Gastroesophageal sphincter (tissue), 3 donors: ENCODE measurements at regions not wholly inside any gene's neighbourhood (a gene's known extent, or its start where the extent isn't known, plus 50 kb on each side); places are given as distances from the start of the nearest gene placed in this dataset.

Experiments used
- CTCF ChIP-seq, 4 experiments: fragments of 200-600 bp in 2 of 4; fragments of 450-650 bp in 2 of 4; sonication (generic) in 1 of 4; IDR thresholded peaks; one replicate each; pipeline ENCODE4 v1.5.1; 2017 to 2019; ENCODE audit warnings: antibody characterized with exemption in 4 of 4, mild to moderate bottlenecking in 2 of 4, moderate library complexity in 2 of 4
- EP300 ChIP-seq: sonication (generic); formaldehyde crosslinking; IDR thresholded peaks from one replicate; pipeline ENCODE4 v1.6.1; 2017; ENCODE audit warnings: antibody characterized with exemption, mild to moderate bottlenecking
- POLR2AphosphoS5 ChIP-seq: sonication (generic); formaldehyde crosslinking; IDR thresholded peaks from one replicate; pipeline ENCODE4 v1.6.1; 2017; ENCODE audit warnings: antibody characterized with exemption

GRCh38 chr14:105856676-105857219 lies 330.4 kb downstream of the TMEM121 start:
- TF ChIP-seq CTCF (IDR thresholded peaks at IDR 0.05) (no peak), POLR2AphosphoS5 (no peak), EP300 (no peak)
